SU-DHL-6 (cell line): ENCODE measurements at regions not wholly inside any gene's neighbourhood (a gene's known extent, or its start where the extent isn't known, plus 50 kb on each side); places are given as distances from the start of the nearest gene placed in this dataset.

Experiments
- CTCF ChIP-seq: fragments of 200-600 bp; sonication (generic); IDR thresholded peaks from one replicate; pipeline ENCODE4 v1.5.1; 2017; ENCODE audit warnings: antibody characterized with exemption, mild to moderate bottlenecking, low read length, moderate library complexity; ENCODE audit not compliant: insufficient read depth, poor library complexity, severe bottlenecking
- EZH2phosphoT487 ChIP-seq: fragments of 200-600 bp; sonication (generic), shearing (Covaris generic); conservative IDR thresholded peaks from 2 replicates; pipeline ENCODE4 v1.6.1; 2018; ENCODE audit warnings: mild to moderate bottlenecking, antibody characterized with exemption, low read length, moderate library complexity, mixed read lengths

- no peak for TF ChIP-seq CTCF
- no peak for TF ChIP-seq EZH2phosphoT487
Measured at GRCh38 chr12:70031046-70031445, 206.0 kb downstream of the MYRFL start.
